Glomerular endothelial cell (primary cell): ENCODE measurements at regions not wholly inside any gene's neighbourhood (a gene's known extent, or its start where the extent isn't known, plus 50 kb on each side); places are given as distances from the start of the nearest gene placed in this dataset.

Experiments
- DNase-seq: peaks from one replicate; pipeline ENCODE4 v3.0.0-alpha.2; 2011; ENCODE audit warnings: low read depth, low spot score; ENCODE audit errors: extremely low read depth

DNA sequence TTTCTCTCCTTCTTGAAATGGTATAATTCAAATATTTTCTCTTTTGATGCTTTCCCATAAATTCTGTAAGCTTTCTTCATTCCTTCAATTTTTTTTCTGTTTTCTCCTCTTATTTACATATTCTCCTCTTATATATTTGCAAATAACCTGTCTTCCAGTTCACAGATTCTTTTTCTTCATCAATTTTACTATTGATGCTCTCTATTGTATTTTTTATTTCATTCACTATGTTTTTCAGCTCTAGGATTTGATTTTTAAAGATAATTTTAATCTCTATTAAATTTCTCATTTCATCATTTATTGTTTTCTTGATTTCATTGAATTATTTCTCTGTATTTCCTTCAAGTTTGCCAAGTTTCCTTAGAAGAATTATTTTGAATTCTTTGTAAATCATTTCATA lies 54.0 kb upstream of the PRPS1L1 start:
- no peak for DNase-seq

DNA sequence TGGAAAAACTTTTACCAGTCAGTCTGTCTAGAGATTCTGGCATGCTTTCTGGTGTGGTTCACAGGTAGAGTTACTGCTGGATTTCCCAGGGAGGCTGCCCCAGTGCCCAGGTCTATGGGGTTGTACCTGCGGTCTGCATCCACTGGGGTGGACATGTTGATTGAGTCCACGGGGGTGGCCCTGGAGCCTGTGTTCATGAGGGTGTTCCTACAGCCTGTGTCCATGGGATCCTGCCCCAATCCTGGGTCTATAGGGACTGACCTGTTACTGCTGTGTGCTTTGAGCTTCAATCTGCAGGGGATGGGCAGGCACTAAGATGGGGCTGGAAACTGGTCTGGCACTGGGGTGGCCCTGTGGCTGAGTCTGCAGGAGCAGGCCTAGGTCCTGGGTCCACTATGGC lies 54.5 kb upstream of the PRPS1L1 start:
- DNase-seq: no peak

DNA sequence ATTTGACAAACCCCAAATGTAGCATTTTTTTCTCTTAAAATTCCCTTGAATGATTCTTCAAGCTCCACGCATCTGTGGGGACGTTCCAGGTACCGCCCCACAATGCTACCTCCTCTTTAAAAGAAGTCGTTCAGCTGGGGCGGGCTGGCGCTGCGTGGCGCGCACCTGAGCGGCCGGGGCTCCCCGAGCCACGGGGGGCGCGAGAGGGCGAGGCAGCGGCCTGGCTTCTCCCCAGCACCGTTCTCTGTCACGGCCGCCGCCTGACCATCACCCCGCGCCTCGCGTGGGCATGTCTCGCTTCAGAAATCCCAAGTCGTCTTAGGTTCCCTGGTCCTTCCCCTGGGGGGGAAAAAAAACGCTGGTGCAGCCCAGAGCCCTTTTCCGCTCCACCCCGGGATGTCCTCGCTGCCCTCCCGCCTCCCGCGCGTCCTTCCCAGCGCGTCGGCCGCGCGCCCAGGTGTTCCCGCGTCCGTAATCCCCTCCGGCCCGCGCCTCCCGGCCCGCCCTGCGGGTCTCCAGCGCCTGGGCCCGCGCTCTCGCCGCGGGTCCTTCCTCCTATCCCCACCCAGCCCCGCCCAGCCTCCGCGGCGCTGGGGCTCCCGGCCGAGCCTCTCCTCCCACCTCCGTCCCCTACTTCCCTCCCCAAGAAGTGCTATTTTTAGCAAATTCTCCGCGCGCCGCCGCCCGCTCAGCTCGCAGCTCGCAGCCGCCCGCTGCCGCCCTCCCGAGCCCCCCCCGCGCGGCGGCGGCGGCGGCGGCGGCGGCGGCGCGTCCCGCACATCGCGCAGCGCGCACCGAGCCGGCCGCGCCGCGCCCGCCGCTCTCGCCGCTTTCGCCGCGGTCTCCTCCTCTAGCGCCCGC lies 58.7 kb upstream of the PRPS1L1 start:
- DNase-seq: no peak

DNA sequence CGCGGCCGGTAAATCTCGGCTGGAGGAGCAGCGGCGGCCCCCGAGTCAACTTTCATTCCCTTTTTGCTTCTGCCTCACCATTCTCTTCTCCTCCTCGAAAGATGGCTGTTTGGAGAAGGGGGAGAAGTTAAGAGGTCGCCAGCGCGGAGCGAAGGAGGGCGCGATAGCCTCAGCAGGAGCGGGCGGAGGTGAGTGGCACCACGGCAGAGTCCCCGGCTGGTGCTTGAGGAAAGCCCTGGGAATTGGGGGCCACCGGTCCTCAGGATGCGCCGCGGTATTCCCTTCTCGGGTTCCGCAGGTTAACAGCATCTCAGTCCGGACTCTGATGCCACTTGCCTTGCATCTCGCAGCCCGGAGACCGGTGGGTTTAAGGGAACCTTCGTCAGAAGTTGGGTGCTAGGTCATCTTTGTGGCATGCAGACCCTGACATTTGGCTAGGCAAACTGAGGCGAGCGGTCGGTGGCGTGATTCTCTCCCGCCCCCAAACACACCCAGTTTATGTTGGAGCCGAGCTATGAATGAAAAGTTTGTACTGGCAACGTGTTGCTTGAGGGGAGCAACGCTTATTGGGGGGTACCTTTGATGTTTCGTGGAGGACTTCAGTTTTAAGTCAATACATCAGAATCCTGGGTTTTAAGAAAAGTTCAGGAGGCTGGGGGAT lies 59.5 kb upstream of the PRPS1L1 start:
- no peak for DNase-seq

DNA sequence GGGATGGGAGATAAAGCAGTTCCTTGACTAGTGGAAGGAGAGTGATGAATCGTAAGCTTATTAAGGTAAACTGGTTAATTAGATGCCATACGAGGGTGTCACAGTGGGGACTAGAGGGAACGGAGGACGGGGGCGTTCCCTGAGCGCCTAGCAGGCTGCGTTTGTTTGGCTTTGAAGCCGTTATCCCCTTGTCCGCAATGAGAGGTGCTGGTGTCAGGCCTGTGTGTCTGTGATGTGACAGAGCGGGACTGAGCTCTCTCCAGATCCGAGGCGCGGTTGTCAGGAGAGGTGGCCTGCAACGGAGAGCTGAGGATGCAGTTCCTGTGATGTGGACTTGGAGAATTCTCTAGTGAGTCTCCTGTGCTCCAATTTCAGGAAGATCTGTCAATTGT lies 60.0 kb upstream of the PRPS1L1 start:
- no peak for DNase-seq

DNA sequence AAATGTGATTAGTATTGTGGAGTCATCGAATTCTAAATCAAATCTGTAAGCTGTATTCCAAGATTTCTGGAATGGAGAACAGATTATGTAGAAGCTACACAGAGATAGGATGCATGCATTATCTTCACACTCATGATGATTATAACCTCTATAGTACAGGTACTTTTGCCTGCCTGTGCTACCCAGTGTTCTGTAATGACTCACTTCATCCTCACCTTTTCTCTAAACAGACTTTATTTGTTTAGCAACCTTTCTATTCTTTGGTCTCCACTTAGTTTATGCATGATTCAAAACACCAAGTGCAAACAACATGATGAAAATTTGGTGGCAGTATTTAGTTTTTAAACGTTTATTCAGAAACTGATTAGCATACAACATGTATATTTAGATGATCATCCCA lies 68.4 kb upstream of the PRPS1L1 start:
- no peak for DNase-seq

DNA sequence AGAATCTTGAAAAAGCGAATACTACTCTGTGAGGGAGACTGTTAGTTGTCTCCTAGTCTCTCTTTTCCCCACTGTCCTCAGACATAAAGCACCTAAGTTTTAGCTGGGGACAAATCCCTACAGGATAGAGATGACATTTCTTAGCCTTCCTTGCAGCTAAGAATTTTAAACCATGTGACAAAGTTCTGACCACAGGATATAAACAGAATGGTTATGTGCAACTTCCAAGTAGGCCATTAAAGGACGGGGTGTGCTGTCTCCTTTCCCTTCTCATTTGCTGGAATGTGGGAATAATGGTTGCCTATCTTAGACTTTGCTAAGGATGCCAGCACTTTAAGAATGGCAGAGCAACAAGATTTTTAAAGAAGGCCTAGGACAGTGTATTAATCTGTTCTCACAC lies 74.9 kb upstream of the PRPS1L1 start:
- no peak for DNase-seq

DNA sequence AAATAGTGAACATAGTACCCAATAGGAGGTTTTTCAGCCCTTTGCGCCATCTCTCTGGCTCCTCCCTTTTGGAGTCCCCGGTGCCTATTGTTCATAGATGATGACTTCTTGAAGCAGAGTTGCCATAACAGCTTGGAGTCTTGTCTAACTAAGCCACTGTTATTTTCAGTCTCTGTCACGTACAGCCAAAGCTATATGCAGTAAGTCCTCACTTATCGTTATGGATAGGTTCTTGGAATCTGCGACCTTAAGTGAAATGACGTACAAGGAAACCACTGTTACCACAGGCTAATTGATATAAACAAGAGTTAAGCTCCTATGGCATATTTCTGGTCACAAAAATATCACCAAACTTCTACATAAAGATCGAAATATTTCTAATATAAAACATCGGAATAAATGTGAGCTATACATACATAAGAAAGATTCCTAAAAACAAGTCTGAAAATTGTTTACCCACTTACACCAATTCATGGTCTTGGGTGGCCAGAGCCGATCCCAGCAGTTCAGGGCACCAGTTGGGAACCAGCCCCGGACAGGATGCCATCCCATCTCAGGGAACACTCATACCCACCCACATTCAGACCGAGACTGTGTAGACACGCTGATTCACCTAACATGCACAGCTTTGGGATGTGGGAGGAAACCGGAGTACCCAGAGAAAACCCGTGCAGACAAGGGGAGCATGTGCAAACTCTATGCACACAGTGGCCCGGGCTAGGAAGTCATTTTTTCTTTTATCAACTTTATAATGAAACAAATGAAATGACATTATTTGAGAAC lies 76.0 kb upstream of the PRPS1L1 start:
- DNase-seq: no peak

DNA sequence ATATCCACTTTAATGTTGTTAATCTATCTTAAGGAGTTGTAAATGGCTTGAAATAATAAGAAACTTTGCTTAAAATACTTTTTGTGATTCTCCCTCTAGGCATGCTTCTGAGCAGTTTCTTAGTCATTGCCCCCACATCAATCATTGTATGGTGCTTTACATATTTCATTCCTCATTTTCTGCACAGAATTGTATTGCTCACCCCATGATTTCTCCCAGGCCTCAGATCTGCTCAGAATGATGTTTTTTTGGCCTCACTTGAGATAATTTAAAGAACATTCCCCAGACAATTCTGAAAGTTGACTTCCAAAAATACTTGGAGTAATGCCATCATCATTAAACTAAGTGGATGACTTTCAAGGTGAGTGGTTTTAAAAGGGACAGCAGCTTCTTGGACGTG lies 82.1 kb upstream of the PRPS1L1 start:
- DNase-seq: no peak

DNA sequence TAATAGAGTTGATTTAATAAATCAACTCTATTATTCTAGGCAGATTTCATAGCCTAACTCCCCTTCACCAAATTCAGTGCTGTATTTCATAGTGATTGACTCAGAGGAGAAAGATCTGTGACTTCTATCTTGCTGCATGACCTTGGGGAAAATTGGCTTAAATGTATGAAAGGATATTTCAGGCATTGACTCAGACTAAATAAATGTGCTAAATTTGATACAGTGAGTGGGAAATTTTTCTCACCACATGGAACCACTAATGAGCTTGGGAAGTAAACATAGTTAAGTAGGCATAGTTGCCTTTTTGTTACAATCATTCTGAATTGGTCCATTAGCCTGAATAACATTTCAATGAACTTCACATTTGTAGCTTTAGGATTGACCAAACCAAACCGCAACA lies 89.0 kb upstream of the PRPS1L1 start:
- no peak for DNase-seq

DNA sequence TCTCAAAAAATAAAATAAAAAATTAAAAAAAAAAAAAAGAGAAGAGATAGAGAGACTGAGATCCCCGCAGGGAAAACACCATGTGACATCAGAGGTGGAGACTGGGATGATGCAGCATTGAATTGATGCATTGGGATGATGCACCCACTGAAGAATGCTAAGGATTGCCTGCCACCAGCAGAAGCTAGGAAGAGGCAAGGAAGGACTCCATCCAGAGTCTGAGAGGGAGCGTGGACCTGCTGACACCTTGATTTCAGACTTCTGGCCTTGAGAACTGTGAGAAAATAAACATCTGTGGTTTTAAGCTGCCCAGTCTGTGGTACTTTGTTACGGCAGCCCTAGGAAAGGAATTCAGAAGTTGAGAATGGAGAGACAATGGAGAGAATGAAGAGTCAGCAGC lies 89.8 kb upstream of the PRPS1L1 start:
- DNase-seq: no peak

DNA sequence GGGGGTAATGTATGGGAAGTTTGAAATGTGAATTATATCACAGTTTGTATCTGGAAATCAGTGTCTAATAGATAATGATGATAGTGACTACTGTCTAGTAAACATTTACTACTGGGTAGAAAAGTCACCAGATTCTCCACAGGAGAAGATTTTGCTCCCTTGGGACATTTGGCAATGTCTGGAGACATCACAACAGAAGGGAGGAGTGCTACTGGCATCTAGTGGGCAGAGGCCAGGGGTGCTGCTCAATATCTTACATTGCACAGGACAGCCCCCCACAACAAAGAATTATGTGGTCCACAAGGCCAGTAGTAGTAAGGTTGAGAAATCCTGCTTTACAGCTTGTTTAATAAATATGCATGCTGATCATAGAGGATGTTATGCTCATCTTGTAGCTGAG lies 92.3 kb upstream of the PRPS1L1 start:
- DNase-seq: no peak

DNA sequence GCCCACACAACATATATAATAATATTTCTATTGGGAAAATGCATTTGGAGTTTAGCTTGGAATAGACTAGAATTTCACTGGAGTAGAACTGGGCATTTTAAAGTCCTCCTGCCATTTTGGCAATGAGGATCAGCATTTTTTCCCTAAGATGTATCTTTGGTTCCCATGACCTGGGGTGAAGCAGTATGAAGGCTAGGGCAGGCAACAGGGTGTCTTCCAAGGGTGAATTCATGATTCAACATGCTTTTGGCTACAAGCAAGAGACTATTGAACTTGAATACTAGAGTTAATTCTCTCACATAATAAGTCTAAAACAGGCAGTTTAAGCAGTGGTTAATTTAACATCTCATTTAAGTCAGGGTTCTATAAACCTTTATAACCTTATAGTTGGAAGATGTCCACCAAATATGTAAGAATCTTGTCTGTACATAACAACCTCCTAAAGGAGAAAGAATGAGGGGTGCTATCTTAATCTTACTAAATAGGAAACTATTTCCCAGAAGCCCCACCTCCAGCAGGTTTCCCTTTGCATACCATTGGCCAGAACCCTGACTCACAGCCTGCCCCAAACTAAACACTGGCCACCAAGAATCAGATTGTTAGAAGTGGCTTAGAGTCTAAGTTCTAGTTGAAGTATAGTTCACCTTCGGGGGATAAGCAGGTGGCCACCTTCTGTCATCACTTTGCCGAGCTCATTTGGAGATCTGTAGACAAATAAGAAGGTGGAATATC lies 96.0 kb upstream of the PRPS1L1 start:
- no peak for DNase-seq

DNA sequence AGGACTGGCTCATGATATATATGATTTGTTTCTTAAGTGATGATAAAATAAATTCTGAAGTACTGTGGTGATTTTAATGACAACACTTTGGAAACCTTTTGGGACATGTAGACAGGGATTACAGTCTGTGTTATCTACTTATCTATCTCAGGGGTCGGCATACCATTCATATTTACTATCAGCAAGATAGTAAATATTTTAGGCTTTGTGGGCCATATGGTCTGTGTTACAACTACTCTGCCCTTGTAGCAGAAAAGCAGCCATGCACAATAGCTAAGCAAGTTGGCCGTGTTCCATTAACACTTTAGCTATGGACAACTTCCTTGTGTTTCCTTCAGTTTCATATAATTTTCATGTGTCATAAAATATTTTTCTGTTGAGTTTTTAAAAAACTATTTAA lies 97.8 kb upstream of the PRPS1L1 start:
- no peak for DNase-seq

DNA sequence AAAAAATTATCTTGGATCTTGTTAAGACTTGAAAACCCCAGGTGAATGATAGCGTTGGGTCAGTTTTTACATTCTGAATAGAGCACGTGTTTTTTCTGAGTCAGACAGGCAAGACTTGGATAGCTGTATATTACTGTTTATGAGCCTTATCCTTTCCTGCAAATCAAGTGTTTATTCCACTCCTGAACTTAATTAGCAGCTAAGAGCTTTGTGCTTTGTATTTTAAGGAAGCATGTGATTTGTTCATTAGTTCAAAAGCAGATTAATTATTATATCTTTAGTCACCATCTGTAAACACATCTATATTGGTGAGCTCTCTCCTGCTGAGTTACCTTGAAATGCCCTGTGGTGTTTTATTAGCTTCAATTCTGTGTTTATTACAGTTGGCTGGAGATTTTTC lies 98.6 kb upstream of the PRPS1L1 start:
- no peak for DNase-seq

DNA sequence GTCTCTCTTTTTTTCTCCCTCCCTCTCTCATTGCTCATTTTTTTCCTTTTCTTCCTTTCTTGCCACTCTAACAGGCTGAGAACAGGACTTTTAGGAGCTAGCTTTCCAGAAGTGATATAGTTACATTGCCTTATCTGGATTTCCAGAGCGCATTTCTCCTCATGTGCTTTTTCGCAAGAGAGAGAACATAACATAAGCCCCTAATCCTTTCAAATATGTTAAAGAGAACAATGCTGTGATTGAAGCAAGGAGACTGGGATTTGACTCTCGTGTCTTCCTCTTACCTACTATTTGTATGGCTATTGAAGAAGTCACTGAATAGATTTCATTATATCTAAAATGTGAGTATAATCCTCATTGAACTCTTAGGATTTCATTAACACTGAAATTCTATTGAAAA lies 101.2 kb upstream of the PRPS1L1 start:
- DNase-seq: no peak

DNA sequence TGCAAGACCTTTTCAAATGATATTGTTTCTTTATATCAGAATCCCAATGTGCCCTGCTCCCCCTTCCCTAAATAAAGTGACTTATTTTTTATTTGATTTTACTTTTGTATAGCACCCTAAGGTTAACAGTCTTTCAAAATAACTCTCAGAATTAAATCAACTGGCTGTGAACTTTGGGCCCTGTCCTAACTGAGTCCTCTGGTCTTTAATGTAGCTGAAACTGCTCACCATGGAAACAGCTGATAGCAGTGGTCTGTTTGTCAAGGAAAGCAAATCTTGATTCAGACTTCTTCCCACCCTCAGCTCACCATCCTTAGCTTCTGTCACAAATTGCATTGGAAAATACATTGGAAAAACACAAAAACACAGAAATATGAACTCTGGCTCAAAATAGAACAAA lies 105.2 kb upstream of the PRPS1L1 start:
- no peak for DNase-seq

DNA sequence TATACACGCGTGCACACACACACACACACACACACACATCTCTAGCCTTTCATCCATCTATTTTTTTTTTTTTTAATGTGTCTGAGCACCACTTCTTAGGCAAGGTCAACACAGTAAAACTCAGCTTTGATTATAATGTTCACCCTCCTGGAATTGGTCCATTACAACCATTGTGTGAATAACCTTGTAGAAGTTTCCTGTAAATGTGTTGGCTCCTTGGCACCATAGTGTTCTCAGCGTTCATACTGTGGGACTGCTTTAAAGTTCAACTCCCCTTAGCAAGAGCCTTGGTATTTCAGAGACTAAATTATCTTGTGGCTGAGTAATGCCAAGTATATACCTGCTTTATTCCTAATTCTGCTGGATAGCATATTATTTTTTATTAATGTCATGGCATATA lies 106.3 kb upstream of the PRPS1L1 start:
- no peak for DNase-seq

DNA sequence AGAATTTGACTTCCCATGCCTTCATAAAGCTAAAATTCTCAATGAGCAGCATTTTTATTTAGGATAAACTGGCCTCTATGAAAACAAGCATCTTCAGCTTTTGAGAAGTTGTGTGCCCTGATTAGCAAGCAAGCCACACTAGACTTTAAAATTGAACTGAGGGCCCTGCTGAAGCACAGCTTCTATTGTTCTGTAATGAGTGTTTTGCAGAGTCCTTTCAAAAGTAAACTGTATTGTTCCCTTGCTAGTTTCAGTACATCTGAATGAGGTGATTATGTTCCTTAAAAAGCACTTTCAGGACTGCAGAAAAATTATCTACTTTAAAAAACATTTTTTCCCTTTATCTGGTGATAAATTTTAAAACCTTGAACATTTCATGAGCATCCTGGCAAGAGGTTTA lies 113.3 kb upstream of the PRPS1L1 start:
- DNase-seq: no peak

DNA sequence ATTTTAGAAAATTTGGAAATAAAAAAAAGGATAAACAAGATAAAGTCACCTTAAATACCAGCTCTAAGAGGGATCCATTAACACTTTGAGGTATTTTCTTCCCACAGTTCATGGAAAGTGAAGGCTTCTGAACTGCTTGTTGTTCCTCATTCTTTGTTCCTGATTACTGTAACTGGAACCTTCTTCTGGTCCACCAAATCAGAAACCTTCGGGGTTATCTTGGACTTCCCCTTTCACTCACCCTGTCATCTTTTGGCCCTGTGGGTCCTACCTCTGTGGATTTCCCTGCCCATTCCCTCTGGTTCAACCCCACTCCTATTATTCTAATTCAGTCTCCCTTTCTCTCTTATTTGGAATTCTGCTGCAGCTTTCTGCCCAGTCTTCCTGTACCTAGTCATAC lies 116.5 kb upstream of the PRPS1L1 start:
- no peak for DNase-seq

DNA sequence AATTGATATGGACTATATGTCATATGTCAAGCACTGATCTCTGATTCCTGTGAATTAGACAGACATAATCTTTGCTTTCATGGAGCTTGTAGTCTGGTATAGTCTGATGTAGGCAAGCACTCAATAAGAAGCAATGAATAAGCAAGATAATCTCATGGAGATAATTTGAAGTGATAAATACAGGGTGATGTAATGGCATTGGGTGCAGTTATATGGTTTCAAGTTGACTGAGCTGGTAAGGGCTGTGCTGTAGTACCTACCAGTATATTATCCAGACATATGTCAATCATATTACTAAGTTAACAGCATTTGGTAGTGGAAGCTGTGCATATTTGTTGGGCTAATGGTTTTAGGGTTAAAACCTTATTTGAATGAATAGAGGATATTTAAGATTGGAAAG lies 117.5 kb upstream of the PRPS1L1 start:
- no peak for DNase-seq
